Femur (tissue), 1 donor: ENCODE measurements at regions not wholly inside any gene's neighbourhood (a gene's known extent, or its start where the extent isn't known, plus 50 kb on each side); places are given as distances from the start of the nearest gene placed in this dataset.

Source experiments
- DNase-seq: peaks from one replicate; pipeline ENCODE4 v3.0.0-alpha.2; 2017

- DNase-seq, result no peak
Observed at GRCh38 chr7:67566101-67566500, 569.5 kb downstream of the TYW1 start.

GRCh38 chr7:67571026-67571545 lies 574.5 kb downstream of the TYW1 start:
- no peak for DNase-seq

GRCh38 chr7:67573639-67574038 lies 577.0 kb downstream of the TYW1 start:
- no peak for DNase-seq

GRCh38 chr7:67588631-67589030 lies 592.0 kb downstream of the TYW1 start:
- no peak for DNase-seq

- no peak for DNase-seq
Observed at GRCh38 chr7:67589183-67589582, 592.5 kb downstream of the TYW1 start.

GRCh38 chr7:67590649-67591048 lies 594.0 kb downstream of the TYW1 start:
- DNase-seq, result no peak

- no peak for DNase-seq
Observed at GRCh38 chr7:67593794-67594193, 597.2 kb downstream of the TYW1 start.

- DNase-seq, result no peak
Observed at GRCh38 chr7:67595431-67596180, 599.0 kb downstream of the TYW1 start.

- no peak for DNase-seq
Observed at GRCh38 chr7:67597161-67597560, 600.5 kb downstream of the TYW1 start.

GRCh38 chr7:67598469-67598868 lies 601.8 kb downstream of the TYW1 start:
- DNase-seq, result no peak

GRCh38 chr7:67599331-67600062 lies 602.9 kb downstream of the TYW1 start:
- DNase-seq, result no peak

- DNase-seq, result no peak
Observed at GRCh38 chr7:67602246-67602887, 605.7 kb downstream of the TYW1 start.

GRCh38 chr7:67604461-67605386 lies 608.1 kb downstream of the TYW1 start:
- no peak for DNase-seq

- no peak for DNase-seq
Observed at GRCh38 chr7:67608806-67609205, 612.2 kb downstream of the TYW1 start.

- no peak for DNase-seq
Observed at GRCh38 chr7:67610897-67611296, 614.3 kb downstream of the TYW1 start.

- no peak for DNase-seq
Observed at GRCh38 chr7:67614843-67615242, 618.2 kb downstream of the TYW1 start.

GRCh38 chr7:67616517-67616916 lies 619.9 kb downstream of the TYW1 start:
- no peak for DNase-seq

GRCh38 chr7:67618556-67619162 lies 622.0 kb downstream of the TYW1 start:
- no peak for DNase-seq

- DNase-seq, result peak; percentile 86
Observed at GRCh38 chr7:67619175-67619574, 622.5 kb downstream of the TYW1 start.

- no peak for DNase-seq
Observed at GRCh38 chr7:67620216-67620933, 623.7 kb downstream of the TYW1 start.

GRCh38 chr7:67621704-67622103 lies 625.1 kb downstream of the TYW1 start:
- DNase-seq, result no peak
